Activated T-helper 1 cell treated with anti-CD3 and anti-CD28 coated beads, Interleukin-12 subunit alpha, Interleukin-12 subunit beta, Interleukin-2, Interleukin-4 antibody, amounts not matched to agents 30 ng/mL and 10 ng/mL and 1 ng/mL, durations not matched to agents 14 hours and 24 hours and 36 hours (primary cell): ENCODE measurements at regions not wholly inside any gene's neighbourhood (a gene's known extent, or its start where the extent isn't known, plus 50 kb on each side); places are given as distances from the start of the nearest gene placed in this dataset.
"Not testable (repeated sequence)": the region's sequence is repeated elsewhere in the genome, so short reads cannot be mapped to it uniquely, and the experiment has no call there.

Experiments used
- DNase-seq: peaks from one replicate; pipeline ENCODE4 v3.0.0; 2021; ENCODE audit warnings: low spot score
- H3K27ac Mint-ChIP-seq: one replicate; pipeline ENCODE4 v1.8.0; 2021; ENCODE audit warnings: mild to moderate bottlenecking, mixed read lengths
- H3K27me3 Mint-ChIP-seq: one replicate; pipeline ENCODE4 v1.8.0; 2022; ENCODE audit warnings: mild to moderate bottlenecking, moderate library complexity, mixed read lengths; ENCODE audit not compliant: insufficient read depth
- H3K36me3 Mint-ChIP-seq: one replicate; pipeline ENCODE4 v1.8.0; 2021; ENCODE audit warnings: low read depth, mixed read lengths
- H3K4me1 Mint-ChIP-seq: one replicate; pipeline ENCODE4 v1.8.0; 2021; ENCODE audit warnings: low read depth, mixed read lengths
- H3K4me3 Mint-ChIP-seq: one replicate; pipeline ENCODE4 v1.8.0; 2021; ENCODE audit warnings: mild to moderate bottlenecking, moderate library complexity, mixed read lengths
- H3K9me3 Mint-ChIP-seq: one replicate; pipeline ENCODE4 v1.8.0; 2021; ENCODE audit warnings: mixed read lengths
- intact Hi-C: fragments of 100-400 bp; cut with micrococcal nuclease; formaldehyde crosslinking; loops from one replicate; pipeline ENCODE4 v1.15.1; 2024

DNA sequence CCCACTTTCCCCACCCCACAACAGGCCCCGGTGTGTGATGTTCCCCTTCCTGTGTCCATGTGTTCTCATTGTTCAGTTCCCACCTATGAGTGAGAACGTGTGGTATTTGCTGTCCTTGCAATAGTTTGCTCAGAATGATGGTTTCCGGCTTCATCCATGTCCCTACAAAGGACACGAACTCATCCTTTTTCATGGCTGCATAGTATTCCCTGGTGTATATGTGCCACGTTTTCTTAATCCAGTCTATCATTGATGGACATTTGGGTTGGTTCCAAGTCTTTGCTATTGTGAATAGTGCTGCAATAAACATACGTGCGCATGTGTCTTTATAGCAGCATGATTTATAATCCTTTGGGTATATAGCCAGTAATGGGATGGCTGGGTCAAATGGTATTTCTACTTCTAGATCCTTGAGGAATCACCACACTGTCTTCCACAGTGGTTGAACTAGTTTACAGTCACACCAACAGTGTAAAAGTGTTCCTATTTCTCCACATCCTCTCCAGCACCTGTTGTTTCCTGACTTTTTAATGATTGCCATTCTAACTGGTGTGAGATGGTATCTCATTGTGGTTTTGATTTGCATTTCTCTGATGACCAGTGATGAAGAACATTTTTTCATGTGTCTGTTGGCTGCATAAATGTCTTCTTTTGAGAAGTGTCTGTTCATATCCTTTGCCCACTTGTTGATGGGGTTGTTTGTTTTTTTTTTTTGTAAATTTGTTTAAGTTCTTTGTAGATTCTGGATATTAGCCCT is 124.5 kb downstream of the TANC2 start:
- H3K27ac Mint-ChIP-seq, H3K4me1 Mint-ChIP-seq, H3K9me3 Mint-ChIP-seq, DNase-seq, intact Hi-C loops, H3K27me3 Mint-ChIP-seq, H3K36me3 Mint-ChIP-seq, H3K4me3 Mint-ChIP-seq: not testable (repeated sequence)

DNA sequence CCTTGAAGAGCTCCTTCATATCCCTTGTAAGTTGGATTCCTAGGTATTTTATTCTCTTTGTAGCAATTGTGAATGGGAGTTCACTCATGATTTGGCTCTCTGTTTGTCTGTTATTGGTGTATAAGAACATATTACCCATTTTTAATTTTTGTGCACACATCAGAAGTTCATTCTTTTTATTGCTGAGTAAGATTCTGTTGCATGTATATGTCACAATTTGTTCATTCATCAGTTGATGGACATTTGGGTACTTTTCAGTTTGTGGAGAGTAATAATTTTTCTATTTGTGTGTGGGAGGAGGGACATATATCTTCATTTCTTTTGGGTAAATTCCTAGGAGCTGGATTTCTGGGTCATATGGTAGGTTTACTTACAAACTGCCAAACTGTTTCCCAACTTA is 125.9 kb downstream of the TANC2 start:
- intact Hi-C loops, DNase-seq, H3K36me3 Mint-ChIP-seq, H3K4me3 Mint-ChIP-seq, H3K9me3 Mint-ChIP-seq, H3K27ac Mint-ChIP-seq, H3K27me3 Mint-ChIP-seq, H3K4me1 Mint-ChIP-seq: not testable (repeated sequence)

DNA sequence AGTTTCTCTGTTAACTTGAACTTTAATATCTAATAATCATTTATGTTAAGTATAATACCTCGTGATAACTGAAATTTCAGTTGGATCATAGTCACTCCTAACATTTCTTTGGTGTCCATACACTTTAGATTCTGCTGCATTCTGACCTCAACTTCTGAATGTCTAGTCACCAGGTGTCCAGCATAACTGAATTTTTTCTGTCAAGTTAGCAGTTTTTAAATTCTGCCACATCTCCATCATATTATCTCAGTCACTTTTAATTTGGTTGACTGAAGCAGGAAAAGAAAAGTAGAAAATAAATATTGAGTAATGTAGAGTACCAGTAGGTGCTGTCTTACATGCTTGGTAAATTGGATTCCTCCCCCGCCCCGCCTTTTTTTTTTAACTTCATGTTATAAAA is 128.6 kb downstream of the TANC2 start:
- Mint-ChIP-seq H3K27ac (no peak overlapping the region), H3K4me1 (no peaks in the 10 kb centered on the region), H3K9me3 (no peaks in the 10 kb centered on the region), H3K36me3 (no peaks in the 10 kb centered on the region), H3K4me3 (no peak overlapping the region), H3K27me3 (no peaks in the 10 kb centered on the region)
- DNase-seq: no peak
- intact Hi-C loops: no loop called here

DNA sequence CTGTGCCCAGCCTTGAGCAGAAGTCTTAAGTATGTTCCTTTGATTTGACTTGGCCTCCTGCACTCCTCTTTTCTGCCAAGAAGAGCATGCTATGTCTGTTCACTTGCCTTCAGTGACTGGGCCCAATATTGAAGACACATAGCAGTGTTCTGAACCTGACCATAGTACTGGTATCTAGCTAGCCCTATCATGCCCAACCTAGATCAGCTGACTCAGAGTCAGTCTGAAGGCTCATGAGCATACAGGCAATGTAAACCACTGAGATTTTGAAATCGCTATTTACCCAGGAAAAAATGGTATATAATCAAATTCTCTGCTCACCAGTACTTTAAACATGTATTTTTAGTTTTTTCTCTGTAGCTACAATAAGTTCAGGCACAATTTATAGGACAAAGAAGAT is 129.4 kb downstream of the TANC2 start:
- intact Hi-C loops: no loop called here
- no peak for DNase-seq
- H3K9me3 Mint-ChIP-seq: no peaks in the 10 kb centered on the region
- no peaks in the 10 kb centered on the region for H3K36me3 Mint-ChIP-seq
- no peaks in the 10 kb centered on the region for H3K27me3 Mint-ChIP-seq
- no peak overlapping the region for H3K27ac Mint-ChIP-seq
- H3K4me1 Mint-ChIP-seq: no peaks in the 10 kb centered on the region
- H3K4me3 Mint-ChIP-seq: no peak overlapping the region

DNA sequence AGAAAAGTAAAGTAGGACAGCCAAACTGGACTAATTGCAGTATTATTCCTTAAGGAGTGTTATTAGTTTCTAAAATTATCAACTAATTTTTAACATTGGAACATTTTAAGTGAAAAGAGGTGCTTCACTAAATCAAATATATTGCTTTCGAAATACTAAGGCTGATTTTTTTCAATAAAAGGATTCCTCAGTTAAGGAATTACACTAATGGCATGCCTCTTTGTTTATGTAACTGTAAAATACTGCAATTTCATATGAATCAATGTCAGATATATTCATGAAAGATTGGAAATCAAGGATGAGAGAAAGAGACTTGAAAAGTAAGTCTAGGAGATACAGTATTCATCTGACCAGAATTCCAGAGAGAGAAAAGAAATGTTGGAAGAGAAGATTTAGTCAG is 129.8 kb downstream of the TANC2 start:
- Mint-ChIP-seq H3K4me3 (no peak overlapping the region), H3K27me3 (no peaks in the 10 kb centered on the region), H3K4me1 (no peaks in the 10 kb centered on the region), H3K36me3 (no peaks in the 10 kb centered on the region), H3K27ac (no peak overlapping the region), H3K9me3 (no peaks in the 10 kb centered on the region)
- no peak for DNase-seq
- intact Hi-C loops: no loop called here

DNA sequence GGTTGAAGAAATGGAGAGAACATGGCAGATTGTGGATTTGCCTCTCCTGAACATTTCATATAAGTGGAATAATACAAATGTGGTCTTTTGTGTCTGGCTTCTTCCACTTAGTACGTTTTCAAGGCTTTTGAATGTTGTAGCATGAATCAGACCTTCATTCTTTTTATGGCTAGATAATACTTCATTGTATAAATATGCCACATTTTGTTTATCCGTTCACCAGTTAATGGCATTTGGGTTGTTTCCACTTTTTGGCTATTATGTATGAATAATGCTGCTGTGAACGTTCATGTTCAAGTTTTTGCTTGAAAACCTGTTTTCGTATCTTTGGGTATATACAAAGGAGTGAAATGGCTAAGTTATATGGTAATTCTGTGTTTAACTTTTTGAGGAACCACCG is 130.4 kb downstream of the TANC2 start:
- Mint-ChIP-seq H3K9me3 (no peaks in the 10 kb centered on the region), H3K36me3 (no peaks in the 10 kb centered on the region)

DNA sequence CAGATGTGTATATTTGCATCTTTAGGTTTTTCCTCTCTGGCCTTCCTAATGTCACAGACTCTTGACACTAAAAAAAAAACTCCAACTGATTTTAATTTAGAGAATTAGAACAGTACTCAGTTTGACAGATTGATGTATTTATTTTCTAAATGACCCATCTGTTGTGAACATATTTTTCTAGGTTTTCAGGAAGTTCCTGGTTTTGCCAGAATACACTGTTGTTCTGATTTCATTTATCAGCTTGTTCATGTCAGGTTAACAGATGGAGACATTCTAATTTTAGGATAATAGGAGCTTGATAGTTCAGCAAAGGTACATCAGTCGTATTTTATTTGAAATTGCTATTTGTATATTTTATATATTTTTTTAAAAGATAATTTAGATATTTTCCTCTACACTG is 133.4 kb downstream of the TANC2 start:
- intact Hi-C loops: no loop called here
- H3K27me3 Mint-ChIP-seq: no peaks in the 10 kb centered on the region
- H3K4me1 Mint-ChIP-seq: no peaks in the 10 kb centered on the region
- H3K4me3 Mint-ChIP-seq: no peak overlapping the region
- H3K27ac Mint-ChIP-seq: no peak overlapping the region
- no peaks in the 10 kb centered on the region for H3K9me3 Mint-ChIP-seq
- no peaks in the 10 kb centered on the region for H3K36me3 Mint-ChIP-seq
- no peak for DNase-seq

More for the DNA sequence above, 130.4 kb downstream of the TANC2 start:
- H3K4me3 Mint-ChIP-seq: no peak overlapping the region
- H3K4me1 Mint-ChIP-seq: no peaks in the 10 kb centered on the region
- intact Hi-C loops: no loop called here
- H3K27me3 Mint-ChIP-seq: no peaks in the 10 kb centered on the region
- DNase-seq: no peak
- no peak overlapping the region for H3K27ac Mint-ChIP-seq

DNA sequence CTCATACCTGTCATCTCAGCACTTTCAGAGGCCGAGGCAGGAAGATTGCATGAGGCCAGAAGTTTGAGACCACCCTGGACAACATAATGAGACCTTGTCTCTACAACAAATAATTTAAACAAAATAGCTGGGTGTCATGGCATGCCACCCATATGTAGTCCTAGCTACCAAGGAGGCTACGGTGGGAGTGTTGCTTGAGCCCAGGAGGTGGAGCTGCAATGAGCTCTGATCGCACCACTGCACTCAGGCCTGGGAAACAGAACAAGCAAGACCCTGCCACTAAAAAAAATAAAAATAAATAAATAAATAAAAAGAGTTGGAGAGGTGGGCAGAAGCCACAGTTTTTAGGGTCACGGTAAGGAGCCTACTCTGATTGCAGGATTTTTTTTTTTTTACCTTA is 136.0 kb downstream of the TANC2 start:
- Mint-ChIP-seq H3K36me3 (no peaks in the 10 kb centered on the region), H3K27me3 (no peaks in the 10 kb centered on the region), H3K4me3 (no peak overlapping the region), H3K27ac (no peak overlapping the region), H3K9me3 (no peaks in the 10 kb centered on the region), H3K4me1 (no peaks in the 10 kb centered on the region)
- no peak for DNase-seq
- intact Hi-C loops: no loop called here

DNA sequence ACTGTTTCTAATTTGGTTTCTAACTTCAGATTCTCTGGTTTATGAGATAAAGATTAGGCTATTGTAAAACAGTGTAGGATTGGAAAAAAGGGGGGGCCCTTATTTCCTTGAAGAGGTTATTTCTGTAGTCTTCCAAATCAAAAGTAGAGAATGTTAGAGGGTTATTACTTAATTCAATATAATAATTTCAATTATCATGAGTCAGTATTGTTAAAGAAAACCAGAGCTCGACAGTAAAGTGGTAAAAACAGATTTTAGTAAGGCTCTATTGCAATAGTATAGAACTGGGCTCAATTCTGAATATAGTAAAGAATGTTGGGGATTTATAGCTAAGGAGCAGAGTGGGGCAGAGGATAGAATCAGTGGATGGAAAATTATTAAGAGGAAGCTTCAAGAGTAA is 140.0 kb downstream of the TANC2 start:
- Mint-ChIP-seq H3K27ac (no peak overlapping the region), H3K36me3 (no peaks in the 10 kb centered on the region), H3K4me1 (no peaks in the 10 kb centered on the region), H3K9me3 (no peaks in the 10 kb centered on the region), H3K4me3 (no peak overlapping the region), H3K27me3 (peaks cover 5% of the 10 kb centered on the region)
- intact Hi-C loops: no loop called here
- DNase-seq: no peak

DNA sequence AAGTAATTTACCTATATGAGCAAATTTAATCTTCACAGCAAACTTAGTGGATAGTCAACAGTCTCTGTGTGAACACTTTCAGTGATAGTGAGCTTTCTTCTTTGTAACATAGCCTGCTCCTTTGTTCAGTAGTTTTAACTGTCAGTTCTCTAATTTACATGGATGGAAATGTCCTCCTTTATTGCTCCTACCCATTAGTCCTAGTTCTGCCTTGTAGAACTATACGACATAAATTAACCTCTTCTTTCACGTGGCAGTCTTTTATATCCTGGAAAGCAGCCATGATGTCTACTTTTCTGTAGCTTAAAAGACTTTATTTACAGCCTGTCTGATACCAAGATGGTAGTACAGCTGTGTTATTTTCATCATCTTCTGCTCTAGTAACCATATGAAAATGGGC is 143.6 kb downstream of the TANC2 start:
- intact Hi-C loops: no loop called here

DNA sequence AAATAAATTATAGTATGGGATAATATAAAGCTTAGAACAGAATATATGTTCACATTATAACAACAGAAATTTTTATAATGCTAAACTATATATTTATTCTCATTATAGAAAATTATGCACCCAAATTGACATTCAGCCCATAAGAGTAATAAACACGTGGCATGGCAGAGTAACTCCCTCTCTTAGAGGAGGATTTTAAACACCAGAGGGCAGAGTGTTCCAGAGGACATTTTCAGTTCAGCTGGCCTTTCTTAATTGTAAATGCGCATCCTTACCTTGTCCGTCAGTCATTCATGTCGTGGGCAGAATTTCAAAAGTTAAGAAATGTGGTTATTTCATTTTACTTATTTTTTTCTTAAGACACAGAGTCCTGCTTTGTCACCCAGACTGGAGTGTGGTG is 147.1 kb downstream of the TANC2 start:
- Mint-ChIP-seq H3K4me1 (no peaks in the 10 kb centered on the region), H3K9me3 (no peaks in the 10 kb centered on the region), H3K4me3 (no peak overlapping the region), H3K27ac (no peak overlapping the region), H3K27me3 (peaks cover 7% of the 10 kb centered on the region), H3K36me3 (no peaks in the 10 kb centered on the region)
- intact Hi-C loops: no loop called here
- DNase-seq: no peak

More for the DNA sequence above, 143.6 kb downstream of the TANC2 start:
- Mint-ChIP-seq H3K4me3 (no peak overlapping the region), H3K4me1 (no peaks in the 10 kb centered on the region), H3K27me3 (peaks cover 7% of the 10 kb centered on the region), H3K36me3 (no peaks in the 10 kb centered on the region), H3K9me3 (no peaks in the 10 kb centered on the region), H3K27ac (no peak overlapping the region)
- no peak for DNase-seq

DNA sequence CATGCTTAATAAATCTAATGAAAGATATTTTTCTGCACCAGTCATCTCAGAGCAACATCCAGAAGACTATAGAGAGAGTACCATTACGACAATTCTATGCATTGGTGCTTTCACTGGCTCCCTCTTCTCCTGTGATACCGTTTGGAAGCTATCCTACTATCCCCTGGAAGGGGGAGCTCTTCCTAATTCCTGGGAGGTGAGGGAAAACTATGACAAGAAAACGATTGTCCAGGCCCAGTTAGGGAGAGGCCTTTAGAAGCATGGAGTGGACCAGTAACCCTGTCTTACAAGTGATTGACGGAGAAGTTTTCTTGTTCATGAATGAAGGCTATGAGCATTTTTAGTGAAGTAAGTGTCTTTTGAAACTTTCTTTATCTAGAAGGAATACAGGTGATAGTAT is 150.2 kb downstream of the TANC2 start:
- H3K27me3 Mint-ChIP-seq: peaks cover 3% of the 10 kb centered on the region
- no peaks in the 10 kb centered on the region for H3K9me3 Mint-ChIP-seq
- no peak overlapping the region for H3K27ac Mint-ChIP-seq
- intact Hi-C loops: no loop called here
- H3K4me3 Mint-ChIP-seq: no peak overlapping the region
- DNase-seq: no peak
- no peaks in the 10 kb centered on the region for H3K36me3 Mint-ChIP-seq
- H3K4me1 Mint-ChIP-seq: no peaks in the 10 kb centered on the region

DNA sequence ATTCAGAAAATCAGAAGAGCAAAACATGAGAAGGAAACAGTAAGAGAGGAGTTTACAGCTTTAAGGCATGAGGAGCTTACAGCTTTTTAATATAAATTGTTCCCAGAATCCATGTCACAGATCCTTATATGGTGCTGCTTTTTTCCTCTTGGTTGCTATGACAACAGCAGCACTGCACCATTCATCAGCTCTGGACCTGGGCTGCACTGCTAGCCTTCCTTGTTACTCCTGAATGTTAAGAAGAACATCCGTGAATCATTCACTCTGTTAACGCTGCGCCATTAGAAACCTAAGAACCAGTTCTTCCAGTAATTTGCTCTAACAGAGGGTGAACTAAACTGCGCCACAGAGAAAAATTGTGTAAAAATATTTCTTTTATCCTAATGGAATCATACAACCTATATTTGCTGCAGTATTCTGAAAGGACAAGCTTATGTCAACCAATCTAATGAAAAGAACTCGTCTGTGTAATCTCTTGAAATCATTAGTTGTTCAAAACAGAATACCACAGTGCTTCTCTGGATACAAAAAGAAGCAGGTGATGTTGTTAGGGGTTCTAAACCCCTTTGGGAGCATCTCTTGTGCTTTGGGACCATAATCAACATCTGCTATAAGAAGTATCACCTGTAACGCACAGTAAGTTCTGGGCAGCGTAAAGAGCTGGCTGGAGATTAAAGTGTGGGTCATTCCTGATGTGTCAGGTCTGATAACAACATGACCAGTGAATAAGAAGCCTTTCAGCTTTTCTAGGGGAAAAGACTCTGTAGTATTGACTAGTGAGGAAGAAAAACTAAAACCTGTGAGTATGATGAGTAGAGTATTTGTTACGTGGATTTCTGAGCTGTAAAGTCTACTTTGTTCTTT is 151.2 kb downstream of the TANC2 start:
- Mint-ChIP-seq H3K4me3 (no peak overlapping the region), H3K9me3 (no peaks in the 10 kb centered on the region), H3K36me3 (no peaks in the 10 kb centered on the region), H3K4me1 (no peaks in the 10 kb centered on the region), H3K27me3 (peaks cover 3% of the 10 kb centered on the region), H3K27ac (no peak overlapping the region)
- intact Hi-C loops: no loop called here
- no peak for DNase-seq
